RWPE2 (cell line): ENCODE measurements at regions not wholly inside any gene's neighbourhood (a gene's known extent, or its start where the extent isn't known, plus 50 kb on each side); places are given as distances from the start of the nearest gene placed in this dataset.

ENCODE experiments used
- ATAC-seq: fragments of 200-7000 bp; cut with Tn5 transposase; 3 replicates; pipeline ENCODE4 v1.9.1; 2021; ENCODE audit warnings: low read depth
- DNase-seq: peaks from one replicate; pipeline ENCODE4 v3.0.0-alpha.2; 2020; ENCODE audit warnings: low spot score
- H3K27ac ChIP-seq: fragments of 450-650 bp; 2 replicates; pipeline ENCODE4 v1.5.1; 2017; ENCODE audit warnings: mild to moderate bottlenecking; ENCODE audit not compliant: poor library complexity, severe bottlenecking
- H3K27me3 ChIP-seq: fragments of 250-450 bp; sonication (Bioruptor Pico); 2 replicates; pipeline ENCODE4 v1.5.1; 2021; ENCODE audit warnings: mild to moderate bottlenecking, moderate library complexity; ENCODE audit not compliant: insufficient read depth, poor library complexity, severe bottlenecking
- H3K36me3 ChIP-seq: fragments of 250-450 bp; sonication (Bioruptor Pico); 2 replicates; pipeline ENCODE4 v1.5.1; 2020; ENCODE audit warnings: low read depth, mild to moderate bottlenecking, moderate library complexity
- H3K4me1 ChIP-seq: fragments of 250-450 bp; sonication (Bioruptor Pico); 2 replicates; pipeline ENCODE4 v1.5.1; 2021; ENCODE audit warnings: mild to moderate bottlenecking, moderate library complexity; ENCODE audit not compliant: insufficient read depth, poor library complexity, severe bottlenecking
- H3K4me3 ChIP-seq: fragments of 250-450 bp; sonication (Bioruptor Pico); 2 replicates; pipeline ENCODE4 v1.5.1; 2021; ENCODE audit warnings: mild to moderate bottlenecking, moderate library complexity; ENCODE audit not compliant: severe bottlenecking
- H3K9me3 ChIP-seq: fragments of 250-450 bp; sonication (Bioruptor Pico); 2 replicates; pipeline ENCODE4 v1.5.1; 2021; ENCODE audit warnings: mild to moderate bottlenecking, moderate library complexity; ENCODE audit not compliant: severe bottlenecking
- TF ChIP-seq, protein P1 (sequence below): fragments of 450-650 bp; IDR thresholded peaks from one replicate; pipeline ENCODE4 v1.5.1; 2017; ENCODE audit warnings: mild to moderate bottlenecking, moderate library complexity; ENCODE audit not compliant: poor library complexity, severe bottlenecking

DNA sequence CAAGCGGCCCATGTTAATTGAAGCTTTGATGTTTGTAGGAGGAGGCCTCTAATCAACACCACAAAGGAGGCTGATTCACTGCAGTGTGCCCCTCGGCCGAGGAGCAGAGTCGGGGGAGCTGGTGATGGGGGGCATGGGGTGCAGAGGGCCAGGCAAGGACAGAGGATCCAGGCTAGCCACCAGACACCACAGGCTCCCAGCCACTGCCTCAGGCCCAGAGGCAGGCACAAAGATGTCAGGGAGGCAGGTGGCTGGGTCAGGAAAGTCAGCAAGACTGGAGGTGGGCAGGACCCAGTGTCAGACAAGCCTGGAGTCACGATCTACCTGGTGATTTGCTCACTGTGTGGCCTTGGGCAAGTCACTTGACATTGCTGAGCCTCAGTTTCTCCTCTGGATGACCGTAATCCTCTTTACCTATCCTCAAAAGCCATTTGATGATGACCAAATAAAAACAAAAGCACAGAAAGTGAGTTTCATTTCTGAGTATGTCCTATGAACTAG is 121.0 kb downstream of the BUD13 start:
- TF ChIP-seq, protein P1, sequence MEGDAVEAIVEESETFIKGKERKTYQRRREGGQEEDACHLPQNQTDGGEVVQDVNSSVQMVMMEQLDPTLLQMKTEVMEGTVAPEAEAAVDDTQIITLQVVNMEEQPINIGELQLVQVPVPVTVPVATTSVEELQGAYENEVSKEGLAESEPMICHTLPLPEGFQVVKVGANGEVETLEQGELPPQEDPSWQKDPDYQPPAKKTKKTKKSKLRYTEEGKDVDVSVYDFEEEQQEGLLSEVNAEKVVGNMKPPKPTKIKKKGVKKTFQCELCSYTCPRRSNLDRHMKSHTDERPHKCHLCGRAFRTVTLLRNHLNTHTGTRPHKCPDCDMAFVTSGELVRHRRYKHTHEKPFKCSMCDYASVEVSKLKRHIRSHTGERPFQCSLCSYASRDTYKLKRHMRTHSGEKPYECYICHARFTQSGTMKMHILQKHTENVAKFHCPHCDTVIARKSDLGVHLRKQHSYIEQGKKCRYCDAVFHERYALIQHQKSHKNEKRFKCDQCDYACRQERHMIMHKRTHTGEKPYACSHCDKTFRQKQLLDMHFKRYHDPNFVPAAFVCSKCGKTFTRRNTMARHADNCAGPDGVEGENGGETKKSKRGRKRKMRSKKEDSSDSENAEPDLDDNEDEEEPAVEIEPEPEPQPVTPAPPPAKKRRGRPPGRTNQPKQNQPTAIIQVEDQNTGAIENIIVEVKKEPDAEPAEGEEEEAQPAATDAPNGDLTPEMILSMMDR: no peak
- DNase-seq: no peak
- Histone ChIP-seq H3K4me3 (no peak overlapping the region), H3K4me1 (no peaks in the 10 kb centered on the region), H3K9me3 (no peaks in the 10 kb centered on the region), H3K27me3 (no peaks in the 10 kb centered on the region), H3K36me3 (no peaks in the 10 kb centered on the region), H3K27ac (no peak overlapping the region)
- no peak for ATAC-seq

DNA sequence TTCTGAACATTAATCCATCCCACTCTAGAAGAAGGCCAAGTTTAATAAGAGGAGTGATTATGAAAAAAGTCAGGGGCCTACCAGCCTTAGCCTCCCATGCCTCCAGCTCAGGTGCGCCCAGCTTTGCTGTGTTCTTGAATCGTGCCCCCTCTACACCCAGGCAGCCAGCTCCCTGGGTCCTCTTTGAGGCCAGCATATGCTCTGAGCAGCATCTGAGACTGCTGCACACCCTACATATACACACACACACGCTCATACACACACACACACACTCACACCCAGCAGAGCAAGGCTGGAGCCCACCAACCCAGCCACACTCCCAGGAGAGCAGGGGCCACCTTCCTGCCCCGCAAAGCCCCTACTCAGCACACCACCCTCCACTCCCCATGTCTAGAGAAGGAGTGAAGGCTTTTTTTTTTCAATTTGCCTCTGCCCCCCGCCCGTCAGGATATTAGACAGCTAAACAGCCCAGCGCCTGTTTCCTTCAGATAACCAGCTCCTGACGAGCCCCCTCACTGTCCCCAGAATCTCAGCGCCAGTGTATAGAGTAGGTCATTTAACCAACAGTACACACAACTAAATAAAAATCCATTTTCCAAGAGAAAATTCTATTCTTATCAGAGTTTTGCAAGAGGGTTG is 121.6 kb downstream of the BUD13 start:
- no peaks in the 10 kb centered on the region for H3K9me3 ChIP-seq
- H3K27ac ChIP-seq: no peak overlapping the region
- H3K27me3 ChIP-seq: no peaks in the 10 kb centered on the region
- no peaks in the 10 kb centered on the region for H3K4me1 ChIP-seq
- H3K36me3 ChIP-seq: no peaks in the 10 kb centered on the region
- TF ChIP-seq, protein P1: no peak
- ATAC-seq (no peak), DNase-seq (no peak)
- H3K4me3 ChIP-seq: no peak overlapping the region

DNA sequence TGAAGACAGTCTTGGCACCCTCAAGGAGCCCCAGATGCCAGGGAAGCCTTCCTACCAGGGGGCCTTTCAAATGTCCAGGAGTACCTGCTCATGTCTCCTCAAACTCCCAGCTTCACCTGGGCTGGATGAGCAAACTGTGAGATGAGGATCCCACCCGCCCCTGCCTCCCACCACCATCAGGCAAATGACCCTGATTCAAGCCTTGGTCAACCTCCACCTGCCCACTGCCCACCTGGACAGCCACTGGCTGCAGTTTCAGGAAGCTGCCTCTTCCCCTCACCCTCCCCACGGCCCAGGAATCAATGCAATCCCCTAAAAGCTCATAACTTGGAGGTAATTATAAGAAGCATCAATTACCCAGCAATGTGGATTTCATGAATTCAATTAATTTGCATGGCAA is 122.7 kb downstream of the BUD13 start:
- TF ChIP-seq, protein P1: no peak
- H3K4me1 ChIP-seq: no peaks in the 10 kb centered on the region

DNA sequence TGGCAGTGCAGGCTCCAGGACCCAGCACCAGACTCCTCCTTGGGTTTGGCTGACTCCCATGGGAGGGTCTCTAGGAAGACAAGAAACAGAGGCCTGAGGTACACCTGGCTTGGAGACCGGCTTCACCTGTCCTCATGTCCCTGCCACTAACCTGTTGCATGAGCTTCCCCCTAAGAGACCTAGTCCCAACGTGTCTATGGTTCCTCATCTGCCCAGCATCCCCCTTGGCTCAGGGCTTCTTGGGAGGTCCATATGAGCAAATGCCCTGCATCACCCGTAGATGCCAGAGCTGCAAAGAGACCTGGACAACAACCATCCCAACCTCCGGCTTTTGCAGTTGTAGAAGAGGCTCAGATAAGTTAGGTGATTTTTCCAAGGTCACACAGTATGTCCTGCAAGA is 123.5 kb downstream of the BUD13 start:
- no peaks in the 10 kb centered on the region for H3K4me1 ChIP-seq
- DNase-seq (no peak), ATAC-seq (no peak)
- no peak overlapping the region for H3K4me3 ChIP-seq
- no peaks in the 10 kb centered on the region for H3K27me3 ChIP-seq
- H3K27ac ChIP-seq: no peak overlapping the region
- TF ChIP-seq, protein P1: no peak
- no peaks in the 10 kb centered on the region for H3K9me3 ChIP-seq
- no peaks in the 10 kb centered on the region for H3K36me3 ChIP-seq

More for the DNA sequence above, 122.7 kb downstream of the BUD13 start:
- no peak overlapping the region for H3K4me3 ChIP-seq
- DNase-seq (no peak), ATAC-seq (no peak)
- no peak overlapping the region for H3K27ac ChIP-seq
- no peaks in the 10 kb centered on the region for H3K9me3 ChIP-seq
- no peaks in the 10 kb centered on the region for H3K27me3 ChIP-seq
- H3K36me3 ChIP-seq: no peaks in the 10 kb centered on the region
